Vagina (tissue), 2 donors: ENCODE measurements at regions not wholly inside any gene's neighbourhood (a gene's known extent, or its start where the extent isn't known, plus 50 kb on each side); places are given as distances from the start of the nearest gene placed in this dataset.
"Not testable (repeated sequence)": the region's sequence is repeated elsewhere in the genome, so short reads cannot be mapped to it uniquely, and the experiment has no call there.

Experiments used
- DNase-seq, 2 donors: peaks; one replicate each; pipeline ENCODE4 v3.0.0-alpha.2; 2017; ENCODE audit errors: extremely low spot score in 2 of 2
- H3K27ac ChIP-seq: fragments of 200-600 bp; sonication (generic); one replicate; pipeline ENCODE4 v1.5.1; 2019
- H3K27me3 ChIP-seq: fragments of 200-600 bp; sonication (generic); one replicate; pipeline ENCODE4 v1.5.1; 2019
- H3K36me3 ChIP-seq, 2 donors: fragments of 200-600 bp; sonication (generic); one replicate each; pipeline ENCODE4 v1.5.1; 2017 to 2019
- H3K4me1 ChIP-seq: fragments of 200-600 bp; sonication (generic); one replicate; pipeline ENCODE4 v1.5.1; 2019
- H3K4me3 ChIP-seq, 2 donors: fragments of 200-600 bp; sonication (generic); 1 replicate in 1 of 2; 2 replicates in 1 of 2; pipeline ENCODE4 v1.5.1; 2016 to 2019
- H3K9me3 ChIP-seq: fragments of 200-600 bp; sonication (generic); one replicate; pipeline ENCODE4 v1.5.1; 2019
- CTCF ChIP-seq, 3 experiments: fragments of 450-650 bp in 2 of 3; fragments of 200-600 bp in 1 of 3; sonication (generic) in 1 of 3; IDR thresholded peaks; one replicate each; pipeline ENCODE4 v1.5.1; 2017 to 2019; ENCODE audit warnings: antibody characterized with exemption in 3 of 3, mild to moderate bottlenecking in 2 of 3, moderate library complexity in 2 of 3
- POLR2A ChIP-seq, 2 donors: fragments of 450-650 bp; IDR thresholded peaks; one replicate each; pipeline ENCODE4 v1.6.1; 2017; ENCODE audit warnings: antibody characterized with exemption in 2 of 2, mild to moderate bottlenecking in 2 of 2, moderate library complexity in 2 of 2
- POLR2AphosphoS5 ChIP-seq, 2 donors: sonication (generic); formaldehyde crosslinking; IDR thresholded peaks; one replicate each; pipeline ENCODE4 v1.9.0; 2017; ENCODE audit warnings: antibody characterized with exemption in 2 of 2, mild to moderate bottlenecking in 2 of 2, low read depth in 1 of 2; ENCODE audit not compliant: insufficient read depth in 1 of 2
- intact Hi-C: fragments of 100-400 bp; cut with DNase I; formaldehyde crosslinking; loops from one replicate; pipeline ENCODE4 v1.15.1; 2023

- H3K27me3 ChIP-seq = no peaks in the 10 kb centered on the region
- no peak overlapping the region for H3K4me3 ChIP-seq
- no peak overlapping the region for H3K27ac ChIP-seq
- no peak for DNase-seq
- H3K9me3 ChIP-seq = no peaks in the 10 kb centered on the region
- TF ChIP-seq CTCF (IDR thresholded peaks at IDR 0.05) = no peak
- TF ChIP-seq POLR2AphosphoS5 (IDR thresholded peaks at IDR 0.05; ENCODE audit: insufficient read depth in 1 of 2, low read depth in 1 of 2) = no peak
- no peak for TF ChIP-seq POLR2A (IDR thresholded peaks at IDR 0.05)
- H3K4me1 ChIP-seq = no peaks in the 10 kb centered on the region
- intact Hi-C loops = no loop called here
- no peaks in the 10 kb centered on the region for H3K36me3 ChIP-seq
These were observed 339.5 kb upstream of the DNAJC19 start for GRCh38 chr3:181329024-181329423.

- TF ChIP-seq POLR2A (IDR thresholded peaks at IDR 0.05) = no peak
- no peak for TF ChIP-seq POLR2AphosphoS5 (IDR thresholded peaks at IDR 0.05; ENCODE audit: insufficient read depth in 1 of 2, low read depth in 1 of 2)
- TF ChIP-seq CTCF (IDR thresholded peaks at IDR 0.05) = no peak
- intact Hi-C loops = no loop called here
- DNase-seq = no peak
These were observed 338.8 kb upstream of the DNAJC19 start for GRCh38 chr3:181328346-181328745.

GRCh38 chr3:181327349-181327748 is 337.8 kb upstream of the DNAJC19 start:
- no peak overlapping the region for H3K4me3 ChIP-seq
- TF ChIP-seq POLR2AphosphoS5 (IDR thresholded peaks at IDR 0.05; ENCODE audit: insufficient read depth in 1 of 2, low read depth in 1 of 2) (no peak), CTCF (IDR thresholded peaks at IDR 0.05) (no peak), POLR2A (IDR thresholded peaks at IDR 0.05) (no peak)
- no peak overlapping the region for H3K27ac ChIP-seq
- no peaks in the 10 kb centered on the region for H3K36me3 ChIP-seq
- no peaks in the 10 kb centered on the region for H3K27me3 ChIP-seq
- H3K9me3 ChIP-seq = no peaks in the 10 kb centered on the region
- H3K4me1 ChIP-seq = no peaks in the 10 kb centered on the region
- DNase-seq = no peak
- intact Hi-C loops = no loop called here

More at GRCh38 chr3:181328346-181328745, 338.8 kb upstream of the DNAJC19 start:
- H3K27ac ChIP-seq = no peak overlapping the region
- H3K27me3 ChIP-seq = no peaks in the 10 kb centered on the region
- H3K9me3 ChIP-seq = no peaks in the 10 kb centered on the region
- H3K4me3 ChIP-seq = no peak overlapping the region
- H3K4me1 ChIP-seq = no peaks in the 10 kb centered on the region
- H3K36me3 ChIP-seq = no peaks in the 10 kb centered on the region

- no peak for DNase-seq
- no peaks in the 10 kb centered on the region for H3K9me3 ChIP-seq
- no peak overlapping the region for H3K27ac ChIP-seq
- no peak for TF ChIP-seq CTCF (IDR thresholded peaks at IDR 0.05)
- TF ChIP-seq POLR2AphosphoS5 (IDR thresholded peaks at IDR 0.05; ENCODE audit: insufficient read depth in 1 of 2, low read depth in 1 of 2) = no peak
- TF ChIP-seq POLR2A (IDR thresholded peaks at IDR 0.05) = no peak
- intact Hi-C loops = no loop called here
- no peaks in the 10 kb centered on the region for H3K27me3 ChIP-seq
- H3K4me3 ChIP-seq = no peak overlapping the region
- H3K4me1 ChIP-seq = no peaks in the 10 kb centered on the region
- H3K36me3 ChIP-seq = no peaks in the 10 kb centered on the region
These were observed 337.2 kb upstream of the DNAJC19 start for GRCh38 chr3:181326637-181327223.

- H3K27me3 ChIP-seq, intact Hi-C loops, H3K4me1 ChIP-seq, H3K4me3 ChIP-seq, DNase-seq, H3K9me3 ChIP-seq, H3K36me3 ChIP-seq, H3K27ac ChIP-seq: not testable (repeated sequence)
These were observed 335.0 kb upstream of the DNAJC19 start for GRCh38 chr3:181324516-181324915.
